HepG2 (cell line): ENCODE measurements at regions not wholly inside any gene's neighbourhood (a gene's known extent, or its start where the extent isn't known, plus 50 kb on each side); places are given as distances from the start of the nearest gene placed in this dataset.

Experiments
- ATAC-seq: fragments of 200-7000 bp; cut with Tn5 transposase; 3 replicates; pipeline ENCODE4 v1.9.1; 2020; ENCODE audit warnings: mild to moderate bottlenecking, moderate library complexity
- BruUV-seq: library from RNA; stranded (reverse); fragments of 400-500 nt; replicated peaks from 2 replicates; lab custom pipeline; 2021; lab: Mats Ljungman, UMichigan
- CTCF ChIA-PET: fragments of 300-600 bp; formaldehyde crosslinking; extraction: SDS; loops from one replicate; lab custom pipeline; 2021; ENCODE audit warnings: low total read pairs, inconsistent platforms, low intra/inter-chr PET ratio; lab: Yijun Ruan, JAX
- POLR2A ChIA-PET: fragments of 350-600 bp; sonication (Branson Sonifier 250); formaldehyde crosslinking; loops from one replicate; lab custom pipeline; 2020; ENCODE audit warnings: antibody characterized with exemption, inconsistent platforms; lab: Yijun Ruan, JAX
- DNase-seq: peaks from one replicate; pipeline ENCODE4 v3.0.0-alpha.2; 2015; ENCODE audit warnings: low spot score
- FAIRE-seq: peaks from 3 replicates; lab custom pipeline; 2011; peaks lifted over from hg19 to GRCh38; lab: Jason Lieb, UNC
- H2AFZ ChIP-seq: one replicate; pipeline ENCODE4 v1.6.1; 2011; ENCODE audit warnings: low read length, inconsistent platforms
- H3K27ac ChIP-seq: fragments of 300-600 bp; 3 replicates; pipeline ENCODE4 v1.8.0; 2011; ENCODE audit warnings: mixed run types, mild to moderate bottlenecking, mixed read lengths, low read length, inconsistent platforms; ENCODE audit not compliant: insufficient read depth; ENCODE audit errors: extremely low read length
- H3K27me3 ChIP-seq, 2 experiments: fragments of 200-600 bp in 1 of 2; 2 replicates in 1 of 2; 3 replicates in 1 of 2; pipeline versions ENCODE4 v1.6.0 to v1.8.0; 2011; ENCODE audit warnings: low read length in 2 of 2, mild to moderate bottlenecking in 2 of 2, moderate library complexity in 2 of 2, inconsistent platforms in 1 of 2; ENCODE audit not compliant: insufficient read depth in 2 of 2, control insufficient read depth in 1 of 2
- H3K36me3 ChIP-seq, 2 experiments: fragments of 200-600 bp in 1 of 2; replicated peaks in 1 of 2; 2 replicates in 1 of 2; 3 replicates in 1 of 2; pipeline versions ENCODE4 v1.5.1 to v1.8.0; 2011; ENCODE audit warnings: low read length in 2 of 2, inconsistent platforms in 1 of 2; ENCODE audit not compliant: insufficient read depth in 2 of 2, control insufficient read depth in 1 of 2
- H3K4me1 ChIP-seq: 2 replicates; pipeline ENCODE4 v1.5.1; 2012; ENCODE audit warnings: low read length, inconsistent platforms; ENCODE audit not compliant: insufficient read depth
- H3K4me2 ChIP-seq: 2 replicates; pipeline ENCODE4 v1.6.0; 2011; ENCODE audit warnings: low read depth, low read length, inconsistent platforms
- H3K4me3 ChIP-seq, 3 experiments: fragments of 200-600 bp in 1 of 3; sonication (generic), shearing (Covaris generic) in 1 of 3; replicated peaks in 1 of 3; 2 replicates each; pipeline ENCODE4 v1.5.1; 2011 to 2016; ENCODE audit warnings: low read length in 3 of 3, inconsistent platforms in 2 of 3, low read depth in 2 of 3, mild to moderate bottlenecking in 2 of 3, control low read depth in 1 of 3, mixed read lengths in 1 of 3; ENCODE audit not compliant: insufficient read depth in 1 of 3
- H3K79me2 ChIP-seq: one replicate; pipeline ENCODE4 v1.6.1; 2011; ENCODE audit warnings: low read length, inconsistent platforms; ENCODE audit not compliant: insufficient read depth
- H3K9ac ChIP-seq: 2 replicates; pipeline ENCODE4 v1.6.0; 2011; ENCODE audit warnings: mild to moderate bottlenecking, low read depth, low read length, inconsistent platforms; ENCODE audit not compliant: insufficient read depth
- H3K9me3 ChIP-seq: 2 replicates; pipeline ENCODE4 v1.5.1; 2012; ENCODE audit warnings: mild to moderate bottlenecking, low read length
- H4K20me1 ChIP-seq: 2 replicates; pipeline ENCODE4 v1.6.0; 2011; ENCODE audit warnings: inconsistent platforms, mild to moderate bottlenecking, low read length, moderate library complexity; ENCODE audit not compliant: insufficient read depth
- BHLHE40 ChIP-seq: IDR thresholded peaks from 2 replicates; pipeline ENCODE4 v1.6.1; 2011; ENCODE audit warnings: low read length, improper control_type of control experiment
- DPF2 ChIP-seq: sonication (generic); formaldehyde crosslinking; IDR thresholded peaks from 2 replicates; pipeline ENCODE4 v1.4.0; 2020; ENCODE audit warnings: mild to moderate bottlenecking, low read depth, missing genetic modification reagents, borderline replicate concordance
- ELF4 ChIP-seq: sonication (generic); formaldehyde crosslinking; IDR thresholded peaks from 2 replicates; pipeline ENCODE4 v1.5.0; 2020; ENCODE audit warnings: missing genetic modification reagents, mild to moderate bottlenecking, moderate library complexity, borderline replicate concordance
- FOSL1 ChIP-seq: sonication (generic); formaldehyde crosslinking; IDR thresholded peaks from 2 replicates; pipeline ENCODE4 v1.9.0; 2021; ENCODE audit warnings: missing genetic modification reagents, borderline replicate concordance
- GPN1 ChIP-seq: sonication (generic); formaldehyde crosslinking; IDR thresholded peaks from 2 replicates; pipeline ENCODE4 v1.5.1; 2020; ENCODE audit warnings: missing genetic modification reagents, borderline replicate concordance
- IRF1 ChIP-seq: sonication (generic); formaldehyde crosslinking; IDR thresholded peaks from 2 replicates; pipeline ENCODE4 v1.4.0; 2020; ENCODE audit warnings: low read depth, mild to moderate bottlenecking, missing genetic modification reagents
- MTF2 ChIP-seq: sonication (generic); formaldehyde crosslinking; IDR thresholded peaks from 2 replicates; pipeline ENCODE4 v1.5.0; 2020; ENCODE audit warnings: missing genetic modification reagents, borderline replicate concordance
- RBAK ChIP-seq: sonication (generic); formaldehyde crosslinking; IDR thresholded peaks from 2 replicates; pipeline ENCODE4 v1.5.1; 2020; ENCODE audit warnings: mild to moderate bottlenecking, missing genetic modification reagents
- TBX2 ChIP-seq: sonication (generic); formaldehyde crosslinking; IDR thresholded peaks from 2 replicates; pipeline ENCODE4 v1.5.0; 2020; ENCODE audit warnings: missing genetic modification reagents, mild to moderate bottlenecking, borderline replicate concordance
- TEF ChIP-seq: sonication (generic); formaldehyde crosslinking; IDR thresholded peaks from 2 replicates; pipeline ENCODE4 v1.5.0; 2020; ENCODE audit warnings: missing genetic modification reagents
- ZIK1 ChIP-seq: sonication (generic); formaldehyde crosslinking; IDR thresholded peaks from 2 replicates; pipeline ENCODE4 v1.5.0; 2020; ENCODE audit warnings: mild to moderate bottlenecking, low read depth, missing genetic modification reagents, borderline replicate concordance
- ZNF251 ChIP-seq: sonication (generic); formaldehyde crosslinking; IDR thresholded peaks from 2 replicates; pipeline ENCODE4 v1.9.0; 2021; ENCODE audit warnings: mild to moderate bottlenecking, missing genetic modification reagents
- ZNF367 ChIP-seq: sonication (generic); formaldehyde crosslinking; IDR thresholded peaks from 2 replicates; pipeline ENCODE4 v1.4.0; 2020; ENCODE audit warnings: missing genetic modification reagents, borderline replicate concordance
- ZNF431 ChIP-seq: sonication (generic); formaldehyde crosslinking; IDR thresholded peaks from 2 replicates; pipeline ENCODE4 v1.9.0; 2022; ENCODE audit warnings: missing genetic modification reagents, low read depth, mild to moderate bottlenecking, borderline replicate concordance
- ZNF839 ChIP-seq: sonication (generic); formaldehyde crosslinking; IDR thresholded peaks from 2 replicates; pipeline ENCODE4 v1.4.0; 2020; ENCODE audit warnings: missing genetic modification reagents, mild to moderate bottlenecking, borderline replicate concordance
- ZZZ3 ChIP-seq: sonication (generic); formaldehyde crosslinking; IDR thresholded peaks from 2 replicates; pipeline ENCODE4 v1.4.0; 2020; ENCODE audit warnings: missing genetic modification reagents, mild to moderate bottlenecking, borderline replicate concordance
- WGBS: methylation state at CpG from one replicate; pipeline ENCODE4 v1.1.6; 2017; ENCODE audit warnings: low lambda C conversion rate; 5-methylcytosine and 5-hydroxymethylcytosine counted together
- in situ Hi-C: cut with HindIII; loops from 2 replicates; pipeline ENCODE4 v1.10.0; 2017; ENCODE audit warnings: low pct_unique_long_range_greater_than_20kb; ENCODE audit not compliant: extremely low pct_ligation_motif_present
- intact Hi-C: fragments of 100-400 bp; cut with micrococcal nuclease; formaldehyde crosslinking; loops from one replicate; pipeline ENCODE4 v1.10.0; 2022; ENCODE audit not compliant: unreplicated experiment

DNA sequence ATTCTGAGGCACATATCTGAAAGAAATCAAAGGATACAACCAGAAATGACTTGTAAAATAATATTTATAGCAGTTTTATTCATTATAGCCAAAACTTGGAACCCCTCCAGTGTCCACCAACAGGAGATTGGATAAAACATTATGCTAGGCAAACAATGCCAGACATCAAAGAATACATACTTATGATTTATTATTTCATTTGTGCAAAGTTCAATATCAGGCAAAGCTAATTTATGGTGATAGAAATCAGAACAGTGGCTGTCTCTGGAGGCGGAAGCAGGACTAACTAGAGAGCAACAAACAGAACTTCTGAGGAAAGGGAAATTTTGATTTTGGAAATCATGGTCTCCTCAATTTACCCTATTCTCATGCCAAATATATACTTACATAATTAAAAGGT, 193.1 kb downstream of the ICE1 start:
- Histone ChIP-seq H2AFZ (no peak overlapping the region), H3K9ac (no peak overlapping the region), H4K20me1 (no peaks in the 10 kb centered on the region), H3K4me3 (no peak overlapping the region), H3K36me3 (no peaks in the 10 kb centered on the region), H3K9me3 (no peaks in the 10 kb centered on the region), H3K4me2 (no peak overlapping the region), H3K27ac (no peak overlapping the region), H3K27me3 (no peaks in the 10 kb centered on the region; a peak in 1 of 5 replicates), H3K4me1 (0 out of 2 replicates have a peak, but pooled peaks cover 4% of the 10 kb centered on the region), H3K79me2 (no peaks in the 10 kb centered on the region)
- WGBS, result 89% methylated on average over 1 of the region's 1 CpG
- intact Hi-C loops (no loop called here), in situ Hi-C loops (no loop called here)
- POLR2A ChIA-PET, result no interaction called here
- ATAC-seq, result no peak
- TF ChIP-seq TBX2 (CRISPR knock-in tag) (no peak), RBAK (CRISPR knock-in tag) (no peak), BHLHE40 (no peak), IRF1 (CRISPR knock-in tag) (no peak), TEF (CRISPR knock-in tag) (no peak), ELF4 (CRISPR knock-in tag) (no peak), ZIK1 (CRISPR knock-in tag) (no peak), ZNF251 (CRISPR knock-in tag) (no peak), ZNF367 (CRISPR knock-in tag) (no peak), ZNF839 (no peak), FOSL1 (CRISPR knock-in tag) (no peak), DPF2 (no peak), MTF2 (CRISPR knock-in tag) (no peak), ZZZ3 (CRISPR knock-in tag) (no peak), GPN1 (CRISPR knock-in tag) (no peak), ZNF431 (CRISPR knock-in tag) (no peak)
- CTCF ChIA-PET, result no interaction called here
- DNase-seq, result no peak
- no TSS peak for BruUV-seq
- FAIRE-seq, result no peak
